SIG-M5 treated with dmso at 0.1 percent for 504 hours (cell line): ENCODE measurements at regions not wholly inside any gene's neighbourhood (a gene's known extent, or its start where the extent isn't known, plus 50 kb on each side); places are given as distances from the start of the nearest gene placed in this dataset.
A peak's percentile ranks its signal among the peaks of the same experiment; 100 is the strongest.

Experiments used
- DNase-seq: peaks from one replicate; lab custom pipeline; 2025; ENCODE audit not compliant: unreplicated experiment; lab: John Stamatoyannopoulos, UW

DNA sequence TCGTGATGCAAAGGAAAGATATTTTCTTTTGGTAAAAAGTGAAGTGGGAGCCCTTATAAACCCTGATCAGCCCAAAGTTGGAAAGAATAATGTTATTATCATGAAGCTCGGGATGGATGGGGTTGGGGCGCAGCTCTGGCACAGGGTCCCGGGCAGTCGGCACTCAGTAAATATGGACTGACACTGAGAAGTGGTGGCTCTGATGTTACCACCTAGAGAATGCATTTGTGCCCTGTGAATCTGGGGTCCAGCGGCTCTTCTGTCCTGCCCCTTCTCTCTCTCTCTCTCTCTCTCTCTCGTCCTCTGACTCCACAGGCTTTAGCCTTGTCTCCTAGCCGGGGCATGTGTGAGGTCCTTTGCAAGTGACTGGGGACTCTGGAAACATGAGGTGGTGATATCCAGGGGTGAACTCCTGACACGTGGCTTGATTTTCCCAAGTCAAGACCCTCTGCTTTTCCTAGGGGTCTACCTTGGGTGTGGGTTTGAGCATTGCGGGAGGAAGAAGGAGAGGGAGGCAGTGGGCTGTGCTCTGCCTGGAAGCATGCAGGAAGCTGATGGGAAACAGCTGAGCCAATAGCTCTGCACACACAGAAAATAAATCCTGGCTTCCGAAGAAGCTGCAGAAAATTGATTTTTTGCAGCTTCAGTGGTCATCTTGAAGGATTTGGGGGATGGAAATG lies 162.7 kb downstream of the MACROH2A1 start:
- DNase-seq: no peak

DNA sequence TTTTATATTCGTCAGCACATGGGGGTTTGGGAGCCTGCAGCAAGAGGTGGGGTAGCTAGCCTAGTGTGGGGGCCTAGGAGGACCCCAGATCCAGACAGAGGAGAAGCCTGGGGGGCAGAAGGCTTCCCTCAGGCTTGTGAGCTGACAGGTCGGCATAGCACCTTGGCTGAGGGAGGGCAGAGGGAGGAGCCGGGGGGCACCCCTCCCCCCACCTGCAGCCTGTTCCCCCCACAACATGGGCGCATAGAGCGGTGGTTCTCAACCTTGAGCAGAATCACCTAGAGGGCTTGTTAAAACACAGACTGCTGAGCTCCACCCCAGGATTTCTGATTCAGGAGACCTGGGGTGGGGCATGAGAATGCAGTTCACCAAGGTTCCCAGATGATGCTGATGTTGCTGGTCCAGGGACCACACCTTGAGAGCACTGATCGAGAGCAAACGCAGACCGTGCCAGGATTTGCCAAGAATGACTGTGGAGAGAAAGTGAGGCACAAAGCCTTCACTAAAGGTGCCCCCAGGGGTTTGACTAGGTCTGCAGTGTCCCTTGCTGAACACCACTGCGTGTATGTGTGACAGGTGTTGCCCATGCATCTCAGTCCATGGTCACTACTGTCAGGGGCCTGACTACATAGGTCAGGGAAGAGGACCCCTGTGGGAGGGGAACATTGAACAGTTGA lies 163.3 kb downstream of the MACROH2A1 start:
- DNase-seq: no peak

DNA sequence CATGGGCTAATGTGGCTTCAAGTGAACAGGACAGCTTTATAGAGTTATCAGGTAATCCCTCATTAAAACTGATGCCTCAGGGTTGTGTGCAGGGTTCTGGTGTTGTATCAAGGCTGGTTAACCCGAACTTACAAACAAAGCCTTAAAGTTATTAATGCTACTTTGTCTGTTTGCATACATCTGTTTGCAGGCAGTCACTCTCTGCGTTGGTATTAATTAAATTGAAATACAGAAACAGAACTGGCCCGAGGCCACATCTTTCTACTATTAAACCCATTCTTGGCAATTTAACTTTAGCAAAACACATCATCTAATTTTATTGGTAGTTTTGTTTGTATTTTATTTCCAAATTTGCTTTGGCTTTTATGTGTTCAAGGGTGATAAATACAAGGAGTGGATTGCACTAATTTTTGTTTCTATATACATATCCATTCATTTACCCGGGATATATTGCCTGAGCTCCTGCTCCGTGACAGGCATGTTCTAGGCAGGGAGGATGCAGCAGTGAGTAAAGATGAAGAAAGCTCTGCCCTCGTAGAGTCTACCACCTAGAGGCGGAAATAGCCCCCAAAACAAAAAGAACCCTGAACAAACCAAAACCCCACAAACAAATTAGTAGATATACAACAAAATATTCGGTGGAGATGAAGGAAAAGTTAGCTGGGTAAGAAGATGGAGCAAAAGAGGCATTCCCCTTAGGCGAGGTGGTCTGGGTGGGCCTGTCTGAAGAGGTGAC lies 164.2 kb downstream of the MACROH2A1 start:
- DNase-seq: no peak

DNA sequence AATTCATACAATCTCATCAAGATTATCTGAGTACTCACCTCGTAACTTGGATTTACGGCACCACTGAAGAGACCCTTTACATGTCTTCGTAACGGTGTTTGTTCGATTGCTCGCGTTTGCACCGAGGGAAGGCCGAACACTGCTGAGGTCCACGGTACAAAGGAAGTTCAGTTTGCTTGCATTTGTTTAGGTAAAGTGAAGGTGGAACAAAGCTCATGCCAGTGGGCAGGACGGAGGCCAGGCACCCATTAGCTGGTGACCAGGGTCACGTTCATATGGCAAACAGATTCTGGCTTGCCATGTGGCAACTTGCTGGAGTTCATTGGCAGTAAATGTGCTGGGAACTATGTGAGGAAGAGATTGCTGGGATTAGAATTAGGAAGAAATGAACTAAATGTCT lies 164.8 kb downstream of the MACROH2A1 start:
- DNase-seq: no peak

DNA sequence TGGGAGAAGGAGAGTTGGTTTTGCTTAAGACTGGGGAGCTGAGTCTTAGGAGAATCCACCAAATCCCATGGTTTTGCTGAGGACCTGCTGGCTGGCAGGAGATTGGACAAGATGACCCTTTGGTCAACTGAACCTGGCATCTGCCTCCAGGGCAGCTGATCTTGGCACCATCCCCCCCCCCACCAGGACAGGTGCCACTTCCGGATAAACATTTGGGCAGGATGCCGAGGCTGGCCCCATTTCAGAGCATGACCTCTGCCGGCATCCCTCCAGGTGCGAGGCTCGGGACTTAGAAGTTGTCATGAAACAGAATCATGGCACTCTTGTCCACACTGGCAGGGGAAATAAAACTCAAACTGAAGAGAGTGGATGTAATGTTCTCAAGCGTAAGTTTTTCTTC lies 165.6 kb downstream of the MACROH2A1 start:
- no peak for DNase-seq

DNA sequence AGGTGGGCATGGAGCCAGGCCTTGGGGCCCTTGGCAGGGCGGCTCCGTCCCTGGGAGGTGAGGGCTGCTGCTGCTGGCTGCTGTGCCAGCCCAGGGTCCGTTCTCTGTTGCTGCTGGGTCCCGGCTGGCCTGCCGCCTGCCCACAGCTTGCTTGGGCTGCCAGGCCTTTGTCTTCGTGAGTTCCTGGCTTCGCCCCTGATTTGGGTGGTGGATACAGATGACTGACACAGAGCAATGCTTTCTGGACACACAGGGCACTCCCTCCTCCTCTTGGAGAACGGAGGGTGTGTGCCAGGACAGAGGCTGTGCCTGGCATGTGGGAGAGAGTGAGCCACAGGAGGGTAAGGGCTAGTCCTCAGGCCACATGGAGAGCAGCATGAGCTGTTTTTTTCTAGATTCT lies 166.1 kb downstream of the MACROH2A1 start:
- DNase-seq: no peak

DNA sequence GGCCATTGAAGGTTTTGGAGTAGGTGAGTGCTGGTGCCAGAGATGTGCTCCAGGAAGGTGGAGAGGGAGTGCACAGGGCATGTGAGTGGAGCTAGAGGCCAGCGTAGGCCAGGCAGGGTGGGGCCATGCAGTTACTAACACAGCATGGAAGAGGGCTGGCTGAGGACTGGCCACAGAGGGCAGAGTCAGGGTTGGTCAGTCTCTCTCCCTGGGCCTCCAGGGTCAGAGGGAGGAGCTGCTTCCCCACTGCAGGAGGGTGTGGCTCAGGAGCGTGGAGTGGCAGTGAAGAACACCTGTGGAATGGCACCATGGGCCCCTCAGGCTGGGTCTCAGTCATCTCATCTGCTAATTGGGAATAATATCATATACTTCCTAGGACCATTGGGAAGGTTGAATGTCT lies 167.7 kb downstream of the MACROH2A1 start:
- no peak for DNase-seq

DNA sequence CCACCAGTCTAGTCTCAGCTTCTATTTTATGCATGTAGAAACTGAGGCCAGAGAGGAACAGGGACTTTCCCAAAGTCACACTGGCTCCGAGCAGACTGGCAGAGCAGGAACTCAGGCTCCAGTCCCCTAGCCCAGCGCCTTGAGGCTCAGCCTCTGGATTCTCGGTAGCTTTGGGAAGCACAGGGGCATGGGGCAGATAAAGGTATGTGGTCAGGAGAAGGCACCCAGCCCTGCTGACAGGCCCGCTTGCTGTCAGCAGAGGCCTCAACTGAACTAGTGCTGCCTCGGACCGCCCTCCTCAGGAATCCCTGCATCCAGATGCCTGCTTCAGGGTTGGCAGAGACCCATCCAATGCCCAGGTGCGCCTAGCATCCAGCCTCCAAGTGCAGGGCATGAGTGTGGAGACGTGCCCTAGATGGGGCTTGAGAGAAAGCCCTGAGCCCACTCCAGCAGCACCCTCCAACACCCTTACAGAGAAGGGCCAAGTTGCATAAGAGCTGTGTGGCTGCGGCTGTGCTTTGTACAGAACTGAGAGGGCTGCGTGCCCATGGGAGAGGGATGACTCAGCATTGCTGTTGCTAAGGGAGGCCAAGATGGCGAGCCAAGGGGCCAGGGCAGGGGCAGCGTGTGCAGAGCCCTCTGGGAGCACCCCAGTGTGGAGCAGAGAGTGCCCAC lies 168.6 kb downstream of the MACROH2A1 start:
- DNase-seq: peak; percentile 92

DNA sequence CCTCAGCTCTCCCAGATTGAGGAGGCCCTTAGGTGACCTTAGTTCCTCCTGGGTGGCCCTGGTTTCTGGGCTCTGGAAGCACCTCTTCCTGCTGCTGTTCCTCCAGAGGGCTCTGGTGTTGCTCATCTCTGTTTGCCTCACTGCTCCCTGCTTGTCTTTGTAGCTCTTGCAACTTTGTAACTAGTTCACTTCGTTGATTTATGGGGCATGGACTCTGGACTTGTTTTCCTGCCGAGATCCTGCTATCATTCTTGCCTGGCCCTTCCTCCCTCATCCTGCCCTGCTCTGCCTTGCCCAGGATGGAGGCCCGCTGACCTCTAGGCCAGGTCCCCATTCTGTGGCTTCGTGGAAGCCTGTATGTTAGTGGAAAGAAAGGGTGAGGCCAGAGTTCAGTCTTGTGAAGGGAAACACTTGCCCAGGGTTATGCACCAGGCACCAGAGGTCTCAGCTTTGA lies 169.3 kb downstream of the MACROH2A1 start:
- DNase-seq: no peak

DNA sequence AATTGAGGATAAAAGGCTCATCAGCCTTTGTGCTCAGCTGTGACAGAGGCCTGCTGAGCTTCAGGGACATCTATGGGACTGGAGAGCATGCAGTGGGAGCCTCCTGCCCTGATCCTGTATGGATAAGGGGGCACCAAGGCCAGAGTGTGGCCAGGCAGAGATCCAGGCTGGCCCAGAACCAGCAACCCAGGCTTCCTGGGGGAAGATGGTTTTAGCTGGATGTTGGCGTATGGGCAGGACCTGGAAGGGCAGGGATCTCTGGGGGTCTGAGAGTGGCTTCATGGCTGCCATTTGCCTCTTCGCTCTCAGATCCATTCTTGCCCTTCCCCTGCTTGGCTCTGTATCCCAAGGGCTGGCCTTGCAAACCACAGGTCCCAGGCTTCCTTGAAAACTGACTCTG lies 169.9 kb downstream of the MACROH2A1 start:
- DNase-seq: no peak

DNA sequence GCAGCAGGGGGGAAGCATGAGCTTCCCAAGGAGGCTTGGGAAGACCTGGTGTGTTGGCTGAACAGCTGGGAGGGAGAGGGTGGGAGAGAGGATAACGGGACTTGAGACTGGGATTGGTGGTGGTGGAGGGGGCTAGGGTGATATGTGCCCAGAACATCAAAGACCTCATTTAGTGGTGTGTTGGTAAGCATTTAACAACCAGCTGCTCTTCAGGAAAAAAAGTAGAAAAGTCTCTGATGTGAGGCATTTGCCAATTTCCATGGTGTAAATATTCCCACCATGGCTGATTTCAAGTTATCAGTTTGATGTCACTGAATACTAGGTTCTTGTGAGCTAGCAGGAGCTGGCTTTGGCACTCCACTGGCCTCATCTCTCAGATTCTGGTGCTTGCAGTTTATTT lies 170.8 kb downstream of the MACROH2A1 start:
- DNase-seq: no peak

DNA sequence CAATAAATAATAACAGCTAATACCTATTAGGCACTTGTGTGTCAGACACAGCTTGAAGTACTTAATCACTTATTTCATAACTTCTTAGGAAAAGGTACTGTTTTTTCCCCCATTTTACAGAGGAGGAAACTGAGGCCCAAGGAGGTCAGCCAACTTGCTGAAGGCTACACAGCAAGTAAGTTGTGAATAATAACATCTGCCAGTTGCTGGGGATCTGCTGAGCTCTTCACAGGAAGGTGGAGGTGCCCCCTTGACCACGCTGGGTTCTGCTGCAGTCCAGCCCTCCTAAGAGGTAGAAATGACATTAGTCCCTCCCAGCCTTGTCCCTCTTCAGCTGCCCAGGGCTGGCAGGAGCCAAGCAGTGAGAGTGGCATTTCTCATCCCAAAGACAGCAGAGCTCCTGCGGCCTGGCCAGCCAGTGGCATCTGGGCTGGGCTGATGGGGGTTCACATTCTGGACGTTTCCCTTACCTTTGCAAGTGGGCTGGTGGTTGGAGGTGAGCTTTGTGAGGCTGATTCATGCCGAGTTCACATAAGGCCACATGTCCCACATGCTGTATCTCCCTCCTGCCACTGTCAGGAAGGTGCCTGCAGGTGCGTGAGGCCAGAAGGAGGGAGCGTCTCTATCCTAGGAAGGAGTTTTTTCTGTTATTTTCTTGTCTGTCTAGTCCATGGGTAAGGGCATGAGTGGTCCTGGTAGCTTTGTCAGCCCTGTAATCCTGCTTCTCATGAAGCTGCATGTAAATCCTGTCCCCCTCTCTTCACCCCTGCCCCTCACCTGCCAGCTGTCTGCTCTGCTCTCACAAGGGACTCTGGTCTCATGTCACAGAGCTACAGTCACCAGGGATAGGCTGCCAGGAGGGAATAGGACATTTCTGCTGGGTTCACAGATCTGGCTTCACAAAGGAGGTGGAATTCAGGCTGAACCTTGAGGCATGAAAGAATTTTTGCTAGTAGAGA lies 171.7 kb downstream of the MACROH2A1 start:
- DNase-seq: no peak

DNA sequence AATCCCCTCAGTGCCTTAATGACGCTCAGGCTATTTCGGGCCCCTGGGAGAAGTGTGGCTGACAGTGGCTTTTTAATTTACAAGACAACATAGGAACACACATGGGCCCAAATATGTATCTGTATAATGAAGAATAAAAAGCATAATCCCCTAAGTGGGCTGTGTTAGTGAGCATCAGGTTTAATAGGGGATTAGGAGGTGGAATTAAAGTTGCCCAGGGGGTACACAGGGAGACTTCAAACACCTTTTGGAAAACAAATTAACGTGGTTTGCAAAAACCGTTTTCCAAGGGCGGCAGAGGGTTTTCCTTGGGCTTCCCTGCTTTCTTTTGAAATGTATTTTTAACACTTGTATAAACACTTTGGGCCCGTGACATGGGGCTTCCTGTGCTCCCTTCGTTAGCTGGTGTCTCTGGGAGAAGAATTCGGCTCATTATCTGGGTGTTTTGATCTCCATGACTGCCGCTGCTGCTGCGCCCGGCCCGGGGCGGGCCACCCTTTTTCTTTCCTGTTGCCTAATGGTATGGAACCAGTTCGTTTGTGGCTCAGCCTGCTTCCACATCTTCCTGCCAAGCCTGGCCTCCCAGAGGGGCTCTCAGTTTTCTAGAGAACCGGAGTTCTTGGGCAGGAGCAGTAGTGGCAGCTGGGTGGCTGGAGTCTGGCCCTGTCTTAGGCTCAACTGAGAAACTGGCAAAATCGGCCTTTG lies 173.0 kb downstream of the MACROH2A1 start:
- DNase-seq: no peak

DNA sequence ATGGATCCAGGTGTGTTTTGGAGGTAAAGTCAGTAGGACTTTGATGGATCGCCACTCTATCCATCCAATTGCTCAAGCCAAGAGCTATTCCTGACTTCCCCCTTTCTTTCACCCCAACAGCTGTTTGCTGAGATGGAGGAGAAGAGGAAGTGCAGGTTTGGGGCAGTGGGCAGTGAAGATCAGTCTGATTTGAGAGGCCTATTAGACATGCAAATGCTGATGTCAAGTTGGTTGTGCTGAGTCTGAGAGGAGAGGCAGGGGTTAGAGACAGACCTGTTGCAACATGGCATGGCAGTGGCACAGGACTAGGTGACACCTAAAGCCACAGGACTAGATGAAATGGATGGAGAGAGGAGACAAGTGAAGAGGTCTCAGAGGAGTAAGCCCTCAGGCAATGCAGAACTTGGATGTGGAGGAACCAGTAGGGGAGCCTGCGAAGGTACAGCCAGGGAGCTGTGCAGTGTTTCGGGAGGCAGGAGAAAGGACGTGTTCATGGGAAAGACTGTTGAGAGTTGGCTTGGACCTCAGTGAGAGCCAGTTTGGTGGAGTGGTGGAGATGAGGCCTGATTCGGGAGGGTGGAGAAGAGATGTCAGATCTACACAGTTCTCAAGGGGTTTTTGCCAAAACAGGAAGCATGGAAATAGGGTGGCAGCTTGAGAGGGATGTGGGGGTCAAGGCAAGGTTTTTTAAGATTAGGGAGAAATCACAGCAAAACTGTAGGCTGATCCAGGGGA lies 175.0 kb downstream of the MACROH2A1 start:
- peak; percentile 52 for DNase-seq

DNA sequence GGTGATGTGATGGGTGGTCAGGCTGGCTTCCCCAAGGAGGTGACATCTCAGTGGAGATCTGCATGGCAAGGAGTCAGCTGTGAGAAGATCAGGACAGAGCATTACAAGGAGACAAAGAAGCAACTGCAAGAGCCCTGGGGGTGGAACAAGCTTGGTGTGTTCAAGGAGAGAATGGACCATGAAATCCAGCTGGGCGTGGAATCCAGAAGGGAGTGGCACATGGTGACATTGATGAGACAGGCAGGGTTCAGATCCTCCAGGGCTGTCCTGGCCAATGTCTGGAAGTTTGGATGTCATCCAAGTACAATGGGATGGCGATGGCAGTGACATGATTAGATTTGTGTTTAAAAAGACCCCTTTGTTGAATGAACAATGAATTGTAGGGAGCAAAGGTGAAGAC lies 175.6 kb downstream of the MACROH2A1 start:
- no peak for DNase-seq

DNA sequence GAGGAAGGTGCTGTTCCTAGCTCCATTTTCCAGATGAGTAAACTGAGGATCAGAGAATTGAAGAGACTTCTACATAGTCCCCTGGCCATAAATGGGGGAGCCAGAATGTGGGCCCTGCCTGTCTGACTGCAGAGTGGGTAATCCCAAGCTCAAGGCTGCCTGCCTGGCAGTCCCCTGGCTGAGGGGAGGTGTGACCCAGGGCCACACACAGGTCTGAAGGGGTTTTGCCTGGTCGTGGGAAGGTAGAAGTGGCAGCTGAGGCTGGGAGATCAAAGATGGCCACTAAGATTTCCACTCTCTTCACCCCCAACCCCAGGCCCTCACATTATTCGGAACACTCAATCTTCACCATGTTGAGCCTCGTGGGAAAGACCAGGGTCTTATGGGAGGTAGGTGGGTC lies 176.3 kb downstream of the MACROH2A1 start:
- DNase-seq: no peak

DNA sequence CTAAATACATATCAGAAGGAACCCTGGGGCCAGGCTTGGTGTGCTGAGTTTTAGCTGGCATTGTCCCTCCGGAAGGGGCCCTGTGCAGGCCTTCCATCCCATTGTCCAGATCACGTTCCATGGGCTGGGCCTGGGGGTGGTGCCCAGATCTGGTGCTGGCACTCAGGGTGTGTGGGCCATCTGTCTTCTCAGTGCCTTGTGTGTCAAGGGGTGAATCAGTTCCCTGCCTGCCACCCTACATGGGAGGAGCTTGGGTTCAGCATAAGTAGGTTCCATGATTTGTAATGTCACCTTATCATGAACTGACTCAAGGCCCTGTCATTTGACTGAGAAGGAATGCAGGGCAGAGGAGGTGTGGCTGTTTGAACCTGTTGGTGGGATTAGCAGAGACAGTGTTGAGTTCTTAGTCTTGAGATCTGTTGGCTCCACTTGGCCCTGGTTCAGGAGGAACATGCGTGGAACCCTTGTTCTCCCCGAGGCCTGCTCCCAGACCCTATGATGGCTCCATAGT lies 176.8 kb downstream of the MACROH2A1 start:
- no peak for DNase-seq

DNA sequence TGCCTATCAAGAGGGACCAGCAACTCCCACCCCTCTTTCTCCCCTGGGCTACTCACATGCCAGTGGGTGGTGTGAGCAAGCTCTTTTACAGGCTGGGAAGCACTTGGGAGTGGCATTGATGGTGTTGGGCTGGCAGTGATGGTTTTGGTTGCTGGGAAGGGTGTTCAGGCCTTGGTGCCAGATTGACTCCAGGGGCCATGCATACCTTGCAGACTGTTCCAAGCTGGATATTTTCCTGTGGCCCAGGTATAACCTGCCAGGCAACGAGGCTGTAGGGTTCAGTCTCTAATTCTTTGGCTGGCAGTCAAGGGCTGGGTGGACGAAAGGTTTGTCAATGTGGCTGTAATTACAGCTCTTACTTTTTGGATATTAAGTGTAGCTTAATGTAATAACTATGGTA lies 177.3 kb downstream of the MACROH2A1 start:
- DNase-seq: no peak

DNA sequence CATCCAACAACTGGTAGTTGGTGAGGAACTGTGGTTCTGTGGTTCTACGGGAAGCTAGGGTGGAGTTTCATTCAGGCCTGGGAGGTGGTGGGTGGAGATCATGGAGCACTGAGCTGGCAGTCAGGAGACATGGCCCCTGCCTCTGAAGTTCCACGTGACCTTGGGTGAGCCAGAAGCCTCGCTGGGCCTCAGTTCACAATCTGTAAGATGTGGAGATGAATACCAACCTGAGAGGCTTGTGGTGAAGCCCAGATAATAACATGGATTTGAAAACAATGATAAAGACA lies 177.9 kb downstream of the MACROH2A1 start:
- no peak for DNase-seq
